Trophoblast cell (in vitro differentiated cells and primary cell): ENCODE measurements at regions not wholly inside any gene's neighbourhood (a gene's known extent, or its start where the extent isn't known, plus 50 kb on each side); places are given as distances from the start of the nearest gene placed in this dataset.

Experiments used
- DNase-seq, 2 donors: peaks; one replicate each; pipeline ENCODE4 v3.0.0-alpha.2; 2016
- H2AFZ ChIP-seq: 2 replicates; pipeline ENCODE4 v1.6.1; 2013; ENCODE audit warnings: low read length, moderate library complexity, mild to moderate bottlenecking; ENCODE audit not compliant: insufficient read depth, poor library complexity
- H2AK5ac ChIP-seq: 2 replicates; pipeline ENCODE4 v1.6.1; 2013; ENCODE audit warnings: mild to moderate bottlenecking, low read length
- H2BK120ac ChIP-seq: 2 replicates; pipeline ENCODE4 v1.6.1; 2013; ENCODE audit warnings: low read length, mild to moderate bottlenecking, moderate library complexity; ENCODE audit not compliant: insufficient read depth, poor library complexity
- H2BK12ac ChIP-seq: 2 replicates; pipeline ENCODE4 v1.6.1; 2013; ENCODE audit warnings: mild to moderate bottlenecking, low read length, moderate library complexity
- H2BK5ac ChIP-seq: 2 replicates; pipeline ENCODE4 v1.6.1; 2013; ENCODE audit warnings: low read length, low read depth, moderate library complexity, mild to moderate bottlenecking; ENCODE audit not compliant: poor library complexity
- H3K14ac ChIP-seq: 2 replicates; pipeline ENCODE4 v1.6.1; 2013; ENCODE audit warnings: mild to moderate bottlenecking, low read length
- H3K18ac ChIP-seq: 2 replicates; pipeline ENCODE4 v1.6.1; 2013; ENCODE audit warnings: mild to moderate bottlenecking, low read length
- H3K23ac ChIP-seq: 2 replicates; pipeline ENCODE4 v1.6.1; 2013; ENCODE audit warnings: low read length
- H3K27ac ChIP-seq: 2 replicates; pipeline ENCODE4 v1.5.1; 2013; ENCODE audit warnings: low read depth, mild to moderate bottlenecking, inconsistent platforms, low read length, moderate library complexity
- H3K27me3 ChIP-seq: 2 replicates; pipeline ENCODE4 v1.6.1; 2013; ENCODE audit warnings: inconsistent platforms, mild to moderate bottlenecking, low read length, moderate library complexity; ENCODE audit not compliant: insufficient read depth
- H3K36me3 ChIP-seq, 2 experiments: 1 replicate in 1 of 2; 2 replicates in 1 of 2; pipeline ENCODE4 v1.6.1; 2013; ENCODE audit warnings: low read length in 2 of 2, mild to moderate bottlenecking in 2 of 2, moderate library complexity in 1 of 2; ENCODE audit not compliant: insufficient read depth in 2 of 2, control insufficient read depth in 1 of 2
- H3K4ac ChIP-seq: 2 replicates; pipeline ENCODE4 v1.6.1; 2013; ENCODE audit warnings: low read depth, mild to moderate bottlenecking, low read length, moderate library complexity
- H3K4me1 ChIP-seq, 2 experiments: 1 replicate in 1 of 2; 2 replicates in 1 of 2; pipeline ENCODE4 v1.6.1; 2013; ENCODE audit warnings: low read length in 2 of 2, mild to moderate bottlenecking in 2 of 2, moderate library complexity in 1 of 2; ENCODE audit not compliant: insufficient read depth in 2 of 2, control insufficient read depth in 1 of 2
- H3K4me2 ChIP-seq: 2 replicates; pipeline ENCODE4 v1.6.1; 2013; ENCODE audit warnings: inconsistent platforms, mild to moderate bottlenecking, low read length, moderate library complexity
- H3K4me3 ChIP-seq: 2 replicates; pipeline ENCODE4 v1.5.1; 2013; ENCODE audit warnings: mild to moderate bottlenecking, low read depth, low read length, inconsistent platforms
- H3K79me1 ChIP-seq: one replicate; pipeline ENCODE4 v1.6.1; 2013; ENCODE audit warnings: low read length
- H3K79me2 ChIP-seq: 2 replicates; pipeline ENCODE4 v1.6.1; 2013; ENCODE audit warnings: low read length, mild to moderate bottlenecking; ENCODE audit not compliant: control insufficient read depth, insufficient read depth, poor library complexity
- H3K9ac ChIP-seq: 2 replicates; pipeline ENCODE4 v1.6.1; 2013; ENCODE audit warnings: mild to moderate bottlenecking, low read length
- H3K9me3 ChIP-seq: 2 replicates; pipeline ENCODE4 v1.6.1; 2013; ENCODE audit warnings: low read depth, mild to moderate bottlenecking, control low read depth, inconsistent platforms, low read length; ENCODE audit not compliant: insufficient read depth
- H4K12ac ChIP-seq: 2 replicates; pipeline ENCODE4 v1.6.1; 2013; ENCODE audit warnings: low read depth, mild to moderate bottlenecking, low read length, moderate library complexity
- H4K8ac ChIP-seq: 2 replicates; pipeline ENCODE4 v1.6.1; 2013; ENCODE audit warnings: low read depth, mild to moderate bottlenecking, low read length, moderate library complexity
- H4K91ac ChIP-seq: one replicate; pipeline ENCODE4 v1.6.1; 2013; ENCODE audit warnings: low read depth, mild to moderate bottlenecking, low read length, moderate library complexity
- WGBS: extraction: QIAGEN DNeasy Blood & Tissue Kit; methylation state at CpG from one replicate; pipeline ENCODE4 v1.1.7; 2013; ENCODE audit warnings: missing lambda C conversion rate; ENCODE audit not compliant: insufficient read length, insufficient coverage; ENCODE audit errors: extremely low coverage; 5-methylcytosine and 5-hydroxymethylcytosine counted together

- no peak overlapping the region for H3K4me2 ChIP-seq
- peaks cover 11 to 16% of the 10 kb centered on the region in 2 experiments for H3K4me1 ChIP-seq
- H3K79me2 ChIP-seq, result no peaks in the 10 kb centered on the region
- peaks cover 3% of the 10 kb centered on the region for H3K9me3 ChIP-seq
- H3K18ac ChIP-seq, result no peak overlapping the region
- H4K12ac ChIP-seq, result no peak overlapping the region
- no peak overlapping the region for H4K8ac ChIP-seq
- no peak overlapping the region for H3K4ac ChIP-seq
- no peak overlapping the region for H2BK12ac ChIP-seq
- H2BK120ac ChIP-seq, result no peak overlapping the region
- no peak overlapping the region for H2BK5ac ChIP-seq
- no peak for DNase-seq
- H2AK5ac ChIP-seq, result no peak overlapping the region
- no peak overlapping the region for H3K27ac ChIP-seq
- no peak overlapping the region for H3K4me3 ChIP-seq
- H3K14ac ChIP-seq, result no peak overlapping the region
- no peak overlapping the region for H3K23ac ChIP-seq
- peaks cover 6% of the 10 kb centered on the region for H3K79me1 ChIP-seq
- no peaks in the 10 kb centered on the region for H3K27me3 ChIP-seq
- no peak overlapping the region for H2AFZ ChIP-seq
- H3K36me3 ChIP-seq, result no peaks in the 10 kb centered on the region
- no peak overlapping the region for H4K91ac ChIP-seq
- no CpG with 5 or more reads among the region's 7 CpGs for WGBS
- no peak overlapping the region for H3K9ac ChIP-seq
Observed at GRCh38 chr11:70547386-70547785, 149.1 kb downstream of the CTTN start.

- Histone ChIP-seq H3K9ac (no peak overlapping the region), H4K91ac (no peak overlapping the region), H3K4me2 (no peak overlapping the region), H3K14ac (no peak overlapping the region), H3K4me1 (peaks cover 11 to 16% of the 10 kb centered on the region in 2 experiments), H3K79me2 (no peaks in the 10 kb centered on the region), H2AK5ac (no peak overlapping the region), H2BK120ac (no peak overlapping the region), H3K23ac (no peak overlapping the region), H3K9me3 (peaks cover 5% of the 10 kb centered on the region), H3K18ac (no peak overlapping the region), H3K36me3 (no peaks in the 10 kb centered on the region), H2AFZ (no peak overlapping the region), H2BK12ac (no peak overlapping the region), H4K12ac (no peak overlapping the region), H3K4ac (no peak overlapping the region), H3K27ac (no peak overlapping the region), H3K4me3 (no peak overlapping the region), H3K79me1 (peaks cover 6% of the 10 kb centered on the region), H4K8ac (no peak overlapping the region), H2BK5ac (no peak overlapping the region), H3K27me3 (no peaks in the 10 kb centered on the region)
- WGBS, result no CpG with 5 or more reads among the region's 22 CpGs
- DNase-seq, result no peak
Observed at GRCh38 chr11:70547821-70548670, 149.7 kb downstream of the CTTN start.

- WGBS, result no CpG with 5 or more reads among the region's 15 CpGs
- Histone ChIP-seq H2BK12ac (no peak overlapping the region), H2AFZ (no peak overlapping the region), H4K12ac (no peak overlapping the region), H3K18ac (no peak overlapping the region), H3K79me2 (no peaks in the 10 kb centered on the region), H3K27me3 (no peaks in the 10 kb centered on the region), H2AK5ac (no peak overlapping the region), H3K14ac (no peak overlapping the region), H3K9ac (no peak overlapping the region), H3K9me3 (peaks cover 7% of the 10 kb centered on the region), H3K4me2 (no peak overlapping the region), H4K8ac (no peak overlapping the region), H3K23ac (no peak overlapping the region), H3K4me1 (peaks cover 11 to 16% of the 10 kb centered on the region in 2 experiments), H4K91ac (no peak overlapping the region), H2BK120ac (no peak overlapping the region), H3K4ac (no peak overlapping the region), H3K79me1 (peaks cover 6% of the 10 kb centered on the region), H3K27ac (no peak overlapping the region), H3K4me3 (no peak overlapping the region), H2BK5ac (no peak overlapping the region), H3K36me3 (no peaks in the 10 kb centered on the region)
- no peak for DNase-seq
Observed at GRCh38 chr11:70548976-70549375, 150.6 kb downstream of the CTTN start.

GRCh38 chr11:70549386-70549785, 151.1 kb downstream of the CTTN start:
- no peak for DNase-seq
- Histone ChIP-seq H2BK5ac (no peak overlapping the region), H3K79me1 (peaks cover 4% of the 10 kb centered on the region), H4K12ac (no peak overlapping the region), H3K23ac (no peak overlapping the region), H4K91ac (no peak overlapping the region), H3K36me3 (no peaks in the 10 kb centered on the region), H3K18ac (no peak overlapping the region), H4K8ac (no peak overlapping the region), H2AFZ (no peak overlapping the region), H3K79me2 (no peaks in the 10 kb centered on the region), H3K9me3 (peaks cover 7% of the 10 kb centered on the region), H3K14ac (no peak overlapping the region), H3K27me3 (no peaks in the 10 kb centered on the region), H3K9ac (no peak overlapping the region), H3K4me2 (no peak overlapping the region), H2BK120ac (no peak overlapping the region), H3K4me3 (no peak overlapping the region), H3K4me1 (peaks cover 11 to 16% of the 10 kb centered on the region in 2 experiments), H2AK5ac (no peak overlapping the region), H2BK12ac (no peak overlapping the region), H3K27ac (no peak overlapping the region), H3K4ac (no peak overlapping the region)
- WGBS, result no CpG with 5 or more reads among the region's 15 CpGs
